C4-2B (cell line): ENCODE measurements at regions not wholly inside any gene's neighbourhood (a gene's known extent, or its start where the extent isn't known, plus 50 kb on each side); places are given as distances from the start of the nearest gene placed in this dataset.

Experiments
- H3K27ac ChIP-seq: fragments of 450-650 bp; 2 replicates; pipeline ENCODE4 v1.5.1; 2017
- CTCF ChIP-seq: fragments of 450-650 bp; conservative IDR thresholded peaks from 2 replicates; pipeline ENCODE4 v1.5.1; 2017; ENCODE audit warnings: mild to moderate bottlenecking
- ZFX ChIP-seq: fragments of 450-650 bp; IDR thresholded peaks from 2 replicates; pipeline ENCODE4 v1.6.1; 2017

GRCh38 chr1:190699165-190699564 lies 221.5 kb upstream of the BRINP3 start:
- TF ChIP-seq ZFX (no peak), CTCF (no peak)
- no peak overlapping the region for H3K27ac ChIP-seq

GRCh38 chr1:190708418-190709057 lies 230.9 kb upstream of the BRINP3 start:
- H3K27ac ChIP-seq = no peak overlapping the region
- TF ChIP-seq CTCF (no peak), ZFX (no peak)

- no peak overlapping the region for H3K27ac ChIP-seq
- no peak for TF ChIP-seq ZFX
- TF ChIP-seq CTCF = no peak
These were observed 233.4 kb upstream of the BRINP3 start for GRCh38 chr1:190711069-190711468.

- H3K27ac ChIP-seq = no peak overlapping the region
- TF ChIP-seq ZFX (no peak), CTCF (no peak)
These were observed 239.4 kb upstream of the BRINP3 start for GRCh38 chr1:190717055-190717454.

GRCh38 chr1:190736971-190737590 lies 259.4 kb upstream of the BRINP3 start:
- H3K27ac ChIP-seq = no peak overlapping the region
- no peak for TF ChIP-seq ZFX
- TF ChIP-seq CTCF = no peak

- TF ChIP-seq ZFX (no peak), CTCF (no peak)
- H3K27ac ChIP-seq = no peak overlapping the region
These were observed 260.7 kb upstream of the BRINP3 start for GRCh38 chr1:190738317-190738716.

- TF ChIP-seq CTCF = no peak
- no peak for TF ChIP-seq ZFX
These were observed 262.3 kb upstream of the BRINP3 start for GRCh38 chr1:190739926-190740325.

More at GRCh38 chr1:190739926-190740325, 262.3 kb upstream of the BRINP3 start:
- no peak overlapping the region for H3K27ac ChIP-seq
